NOMO-1 (cell line): ENCODE measurements at regions not wholly inside any gene's neighbourhood (a gene's known extent, or its start where the extent isn't known, plus 50 kb on each side); places are given as distances from the start of the nearest gene placed in this dataset.

Source experiments
- DNase-seq, 2 experiments: peaks; one replicate each; lab custom pipeline; 2025; ENCODE audit not compliant: unreplicated experiment in 2 of 2; lab: John Stamatoyannopoulos, UW

DNA sequence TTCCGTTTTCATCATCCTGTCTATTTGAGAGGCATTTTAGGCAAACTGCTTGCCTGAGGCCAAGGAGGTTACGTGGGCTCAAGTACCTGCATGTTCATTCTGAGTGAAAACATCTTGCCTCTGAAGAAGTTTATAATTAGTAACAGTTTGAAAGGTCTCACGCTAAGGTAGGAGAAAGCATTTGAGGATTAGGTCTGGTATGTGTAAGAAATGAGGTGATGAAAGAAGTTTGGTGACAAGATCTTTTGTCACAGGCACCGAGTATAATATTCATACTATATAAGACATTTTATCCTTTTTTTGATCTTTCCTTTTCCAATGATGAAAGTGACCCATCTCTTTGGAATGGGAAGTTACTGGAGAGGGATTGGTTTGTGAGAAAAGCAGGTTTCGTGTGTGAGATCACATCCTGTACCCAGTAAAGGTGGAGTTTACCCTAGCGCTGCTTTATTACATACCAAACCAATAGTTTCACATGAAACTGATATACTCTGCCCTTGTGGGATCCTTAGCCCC, 98.7 kb upstream of the PDC start:
- no peak for DNase-seq

DNA sequence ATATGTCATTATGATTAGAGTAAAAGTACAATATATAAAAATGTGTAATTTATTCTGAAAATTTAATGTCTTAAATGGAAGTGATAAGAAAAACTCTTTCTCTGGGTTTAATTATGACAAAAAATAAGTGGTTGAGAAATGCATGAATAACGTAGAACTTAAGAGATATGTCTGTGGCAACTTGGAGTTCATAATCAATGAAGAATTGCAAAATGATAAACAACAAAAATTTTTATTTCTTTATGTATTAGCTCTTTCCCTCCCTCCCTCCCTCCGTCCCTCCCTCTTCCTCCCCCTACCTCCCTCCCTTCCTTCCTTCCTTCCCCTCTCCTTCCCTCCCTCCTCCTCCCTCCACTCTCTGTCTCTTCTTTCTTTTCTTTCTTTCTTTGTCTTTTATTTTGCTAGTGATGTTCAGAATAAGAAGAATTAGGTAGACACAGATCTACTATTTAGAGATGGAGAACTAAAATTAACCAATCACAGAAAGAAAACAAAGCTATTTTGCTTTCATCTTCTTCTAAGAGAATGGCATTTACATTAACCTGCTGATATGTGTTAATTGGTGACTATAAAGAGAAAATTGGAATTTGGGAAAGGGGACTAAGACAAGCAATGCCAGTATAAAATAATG, 96.3 kb upstream of the PDC start:
- DNase-seq = no peak

DNA sequence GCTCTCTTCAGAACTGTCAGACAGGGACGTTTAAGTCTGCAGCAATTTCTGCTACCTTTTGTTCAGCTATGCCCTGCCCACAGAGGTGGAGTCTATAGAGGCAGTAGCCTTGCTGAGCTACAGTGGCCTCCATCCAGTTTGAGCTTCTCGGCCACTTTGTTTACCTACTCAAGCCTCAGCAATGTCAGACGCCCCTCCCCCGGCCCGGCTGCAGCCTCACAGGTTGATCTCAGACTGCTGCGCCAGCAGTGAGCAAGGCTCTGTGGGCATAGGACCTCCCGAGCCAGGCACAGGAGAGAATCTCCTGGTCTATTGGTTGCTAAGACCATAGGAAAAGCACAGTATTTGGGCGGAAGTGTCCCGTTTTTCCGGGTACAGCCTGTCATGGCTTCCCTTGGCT, 89.9 kb upstream of the PDC start:
- no peak for DNase-seq

DNA sequence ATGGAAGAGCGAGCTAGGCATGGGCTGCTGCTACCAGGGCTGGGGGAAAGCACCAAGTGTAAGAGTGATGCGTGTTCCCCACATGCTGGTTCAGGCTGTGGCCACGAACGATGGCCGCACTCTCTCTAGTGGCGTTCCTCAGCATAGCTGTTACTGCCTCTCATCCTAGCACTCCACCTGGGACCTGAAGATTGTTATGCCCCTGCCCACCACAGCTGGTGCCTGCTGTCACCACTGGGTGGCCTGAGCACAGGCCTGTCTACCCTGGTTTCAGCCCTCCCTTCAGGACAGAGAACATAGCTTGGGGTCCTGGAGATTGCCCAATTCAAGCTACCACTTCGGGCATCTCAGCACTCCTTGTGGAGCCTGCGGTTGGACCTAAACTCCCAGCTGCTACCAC, 80.1 kb upstream of the PDC start:
- no peak for DNase-seq

DNA sequence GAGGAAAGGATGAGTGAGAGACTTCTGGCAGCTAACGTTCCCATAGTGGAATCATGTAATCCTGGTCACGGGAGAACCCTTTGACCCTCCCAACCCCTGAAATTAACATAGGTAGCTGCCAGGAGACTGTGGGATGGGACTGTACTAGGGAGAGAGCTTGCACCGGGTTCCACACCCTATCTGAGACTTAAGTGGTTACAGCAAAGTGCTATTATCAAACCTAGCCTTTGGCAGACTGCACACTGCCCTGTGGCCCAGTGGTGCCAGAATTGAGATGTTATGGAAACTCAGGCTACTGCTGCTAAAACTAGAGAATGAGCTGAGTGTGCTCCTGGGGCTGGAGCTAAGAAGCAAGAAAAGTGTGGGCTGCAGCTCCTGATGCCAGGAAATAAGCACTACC, 79.6 kb upstream of the PDC start:
- DNase-seq = no peak

DNA sequence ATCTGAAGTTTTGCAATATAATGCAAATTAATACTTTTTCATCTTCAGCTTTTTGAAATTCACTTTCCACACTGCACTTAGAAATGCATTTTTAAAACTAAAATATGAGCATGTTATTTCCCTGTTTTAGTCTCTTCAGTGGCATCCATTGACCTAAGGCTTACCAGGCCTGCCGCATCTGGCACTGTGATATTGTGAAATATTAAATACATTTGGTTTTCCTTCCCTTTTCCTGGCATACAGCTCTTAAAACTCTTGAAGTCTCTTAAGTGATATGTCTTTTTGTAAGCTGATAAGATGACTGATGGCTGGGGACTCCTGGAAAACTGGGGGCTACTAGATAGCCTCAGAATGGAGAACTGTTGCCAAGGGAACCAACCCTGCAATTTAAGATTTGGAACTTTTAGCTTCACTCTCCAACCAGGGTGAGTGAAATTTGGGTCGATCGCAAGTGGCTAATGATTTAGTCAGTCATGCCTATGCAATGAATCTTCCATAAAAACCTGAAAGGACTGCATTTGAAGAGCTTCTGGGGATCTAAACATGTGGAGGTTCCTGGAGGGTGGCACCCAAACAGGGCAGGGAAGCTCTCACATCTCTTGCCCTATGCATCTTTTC, 75.5 kb upstream of the PDC start:
- DNase-seq = peak; percentile 52 to 77

DNA sequence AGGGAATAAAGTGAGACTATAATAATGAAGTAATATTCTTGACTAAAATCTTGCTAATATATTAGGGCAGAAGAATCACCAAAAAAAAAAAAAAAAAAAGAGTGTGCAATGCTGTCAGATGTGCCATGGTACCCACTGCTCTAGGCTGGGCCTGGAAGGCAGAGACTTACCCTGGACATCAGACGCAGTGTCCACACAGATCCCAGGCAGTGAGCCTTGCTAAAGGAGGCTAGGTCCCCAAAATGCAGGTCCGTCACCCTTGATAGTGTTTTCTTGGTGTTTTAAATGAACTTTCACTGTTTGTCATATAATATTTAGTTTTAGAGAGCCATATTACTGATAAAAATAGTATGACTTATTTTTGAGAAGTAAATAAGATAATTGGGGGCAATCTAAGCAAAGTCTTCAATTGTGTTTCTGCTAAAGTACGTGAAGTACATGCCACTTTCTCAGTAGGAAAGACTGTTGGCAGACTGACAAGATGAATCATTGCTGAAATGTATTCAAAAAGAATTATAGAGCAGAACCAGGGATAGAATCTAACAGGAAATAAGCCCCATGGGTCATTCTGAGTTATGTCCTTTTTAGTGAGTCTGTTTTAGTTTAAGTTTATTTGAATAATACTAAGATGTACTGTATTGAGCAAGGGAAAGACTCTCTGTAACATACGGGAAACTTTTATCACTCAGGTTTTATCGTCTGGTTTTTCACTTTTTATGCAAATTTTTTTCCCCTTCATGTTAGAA, 74.6 kb upstream of the PDC start:
- peak in 1 of 2 experiments; percentile 24 for DNase-seq

DNA sequence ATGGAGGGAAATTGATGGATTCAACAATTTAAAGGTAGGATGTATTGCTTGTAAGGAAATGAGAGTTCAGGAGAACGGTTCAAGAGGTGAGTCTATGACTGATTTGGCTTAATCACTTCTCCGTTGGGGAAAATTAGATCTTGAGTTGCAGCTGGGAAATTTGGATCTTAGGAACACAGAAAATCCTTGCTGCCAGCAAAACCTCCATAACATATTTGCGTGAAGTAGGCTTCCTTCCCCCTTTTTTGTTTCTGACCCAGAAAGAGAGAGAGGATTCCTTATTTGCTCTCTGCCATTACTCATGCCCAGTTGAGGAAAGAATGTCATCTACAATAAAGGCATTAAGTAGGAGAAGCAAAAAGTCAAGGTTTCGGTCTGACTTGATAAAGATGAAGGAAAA, 73.5 kb upstream of the PDC start:
- no peak for DNase-seq

DNA sequence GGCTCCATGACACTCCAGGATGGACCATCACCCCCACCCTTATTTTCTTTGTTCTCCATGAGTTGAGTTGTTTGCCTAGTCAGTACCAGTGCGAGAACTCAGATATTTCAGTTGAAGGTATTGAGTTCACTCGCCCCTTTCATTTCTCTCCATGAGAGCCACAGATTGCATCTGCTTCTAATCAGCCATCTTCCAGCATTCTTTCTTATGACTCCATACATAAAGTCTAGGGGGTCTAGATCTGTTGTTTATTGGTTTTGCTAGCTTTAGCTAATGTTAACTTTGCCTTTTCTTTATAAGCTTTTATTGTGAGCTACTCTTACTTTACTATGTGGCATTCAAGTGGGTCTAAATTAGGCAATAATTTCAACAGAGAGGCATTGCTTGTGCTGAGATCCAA, 71.6 kb upstream of the PDC start:
- no peak for DNase-seq

DNA sequence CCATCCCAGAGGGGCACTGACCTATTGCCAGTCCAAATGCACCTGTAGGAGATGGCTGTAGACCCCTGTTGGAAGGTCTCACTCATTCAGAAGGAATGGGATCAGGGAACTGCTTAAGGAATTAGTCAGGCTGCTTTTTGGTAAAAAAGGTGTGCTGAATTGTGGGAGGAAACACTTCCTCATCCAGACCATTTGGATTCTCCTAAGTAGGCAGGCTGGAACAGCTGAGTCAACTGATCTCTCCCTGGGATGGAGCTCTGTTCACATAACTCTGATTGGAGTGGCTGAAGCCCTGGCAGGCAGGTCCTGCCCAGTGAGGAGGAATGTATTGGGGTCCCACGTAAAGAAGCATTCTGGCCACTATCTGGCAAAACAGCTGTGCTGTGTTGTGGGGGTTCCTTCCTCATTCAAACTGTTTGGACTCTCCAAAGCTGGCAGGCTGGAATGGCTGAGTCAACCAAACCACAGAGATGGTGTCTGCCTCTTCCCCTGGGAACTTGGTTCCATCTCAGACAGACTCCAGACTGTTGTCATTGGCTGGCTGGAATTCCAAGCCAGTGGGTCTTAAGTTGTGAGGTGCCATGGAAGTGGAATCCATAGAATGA, 70.7 kb upstream of the PDC start:
- DNase-seq = no peak

DNA sequence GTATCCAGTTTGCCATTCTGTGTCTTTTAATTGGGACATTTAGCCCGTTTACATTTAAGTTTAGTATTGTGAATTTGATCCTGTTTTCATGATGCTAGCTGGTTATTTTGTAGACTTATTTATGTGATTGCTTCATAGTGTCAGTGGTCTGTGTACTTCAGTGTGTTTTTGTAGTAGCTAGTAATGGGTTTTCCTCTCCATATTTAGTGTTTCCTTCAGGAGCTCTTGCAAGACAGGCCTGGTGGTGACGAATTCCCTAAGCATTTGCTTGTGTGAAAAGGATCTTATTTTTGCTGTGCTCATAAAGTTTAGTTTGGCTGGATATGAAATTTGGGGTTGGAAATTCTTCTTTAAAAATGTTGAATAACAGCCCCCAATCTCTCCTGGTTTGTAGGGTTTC, 69.2 kb upstream of the PDC start:
- no peak for DNase-seq

DNA sequence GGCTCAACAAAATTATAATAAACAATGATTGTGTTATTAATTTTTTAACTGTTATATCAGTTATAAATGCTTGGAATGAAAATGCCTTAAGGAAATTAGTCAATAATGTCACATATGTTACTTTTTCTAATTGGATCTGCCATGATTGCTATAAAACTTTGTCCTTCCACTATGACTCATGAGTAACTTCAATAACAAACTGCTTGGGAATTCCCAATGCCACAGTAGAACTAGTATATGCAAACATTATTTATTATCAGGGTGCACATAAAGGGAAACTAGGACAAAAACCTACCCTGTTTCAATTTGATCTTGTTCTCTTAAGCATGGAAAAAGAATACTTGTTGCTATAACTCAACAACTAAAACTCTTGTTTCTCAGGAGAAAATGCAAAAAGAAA, 59.1 kb upstream of the PDC start:
- DNase-seq = no peak

DNA sequence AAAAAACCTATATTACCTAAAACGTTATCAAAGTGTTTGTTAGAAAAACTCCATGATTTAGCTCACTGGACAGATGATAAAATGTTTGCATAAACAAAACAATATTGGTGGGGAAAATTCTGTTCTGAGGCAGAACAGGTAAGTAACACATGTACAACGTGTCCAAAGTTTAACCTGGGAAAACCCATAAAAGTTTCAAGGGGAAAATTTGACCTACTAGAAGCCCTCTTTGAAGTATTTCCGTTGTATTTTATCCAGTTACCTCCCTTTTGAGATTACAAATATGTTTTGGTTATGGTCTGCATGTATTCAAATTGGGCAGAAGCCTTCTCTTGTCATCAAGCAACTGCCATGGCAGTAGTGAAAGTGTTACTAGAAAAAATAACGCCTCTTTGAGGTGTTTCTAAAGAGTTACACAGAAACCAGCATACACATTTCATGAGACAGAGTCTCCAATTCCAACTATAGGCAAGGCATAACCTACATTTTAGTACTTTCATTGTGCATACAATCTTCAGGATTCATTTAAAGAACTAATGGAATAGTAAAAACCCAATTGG, 58.0 kb upstream of the PDC start:
- DNase-seq = no peak

DNA sequence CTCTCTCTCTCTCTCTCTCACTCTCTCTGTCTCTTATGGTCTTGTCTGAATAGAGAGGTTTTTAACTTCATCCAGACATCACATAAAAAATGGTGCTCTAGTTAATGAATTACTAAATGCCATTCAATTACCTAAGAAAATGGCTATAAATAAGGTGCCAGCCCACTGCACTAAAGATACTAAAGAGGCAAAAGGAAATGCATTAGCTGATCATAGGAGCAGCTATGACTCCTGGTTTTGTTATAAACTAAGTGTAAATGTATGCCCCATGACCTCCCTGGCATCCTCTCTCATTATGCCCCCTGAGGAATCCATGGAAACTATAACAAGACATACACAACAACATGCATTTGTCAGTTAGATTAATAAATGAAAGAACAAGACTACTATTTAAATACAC, 57.5 kb upstream of the PDC start:
- DNase-seq = no peak

DNA sequence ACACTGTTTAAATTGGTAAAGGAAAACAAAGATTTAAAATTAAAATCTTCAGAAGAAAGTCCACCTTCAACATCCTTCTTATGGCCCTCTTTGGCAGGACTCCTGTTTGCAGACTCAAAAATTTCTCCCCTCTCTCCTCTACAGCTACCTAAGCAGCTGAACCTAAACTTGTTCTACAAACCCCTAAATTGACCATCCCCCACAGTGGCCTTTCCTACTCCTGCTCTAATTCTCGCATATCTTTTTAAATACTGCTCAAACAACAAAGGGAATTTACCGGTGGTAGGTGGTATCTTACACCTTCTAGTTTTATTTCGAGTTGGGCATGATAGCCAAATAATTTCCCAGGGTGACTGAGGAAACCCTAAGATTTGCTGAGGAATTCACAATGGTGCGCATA, 53.5 kb upstream of the PDC start:
- no peak for DNase-seq

DNA sequence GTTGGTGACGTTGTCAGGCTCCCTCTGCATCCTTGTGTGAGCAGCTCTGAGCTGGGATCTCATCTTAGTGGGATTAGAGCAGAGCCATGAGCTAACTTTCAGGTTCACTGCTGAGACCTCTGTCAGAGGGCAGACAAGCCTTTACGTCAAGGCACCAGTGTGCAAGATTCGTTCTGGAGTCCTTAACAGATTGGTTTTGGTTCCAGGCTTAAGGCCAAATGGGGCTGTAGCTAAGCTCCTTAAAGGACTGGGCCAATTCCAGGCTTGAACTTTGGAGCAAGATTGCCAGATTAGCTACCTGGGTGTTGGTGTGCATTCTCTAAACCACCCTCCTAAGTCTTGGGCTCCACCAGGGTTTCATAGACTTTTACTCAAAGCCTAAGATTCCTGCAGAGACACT, 52.6 kb upstream of the PDC start:
- DNase-seq = no peak

DNA sequence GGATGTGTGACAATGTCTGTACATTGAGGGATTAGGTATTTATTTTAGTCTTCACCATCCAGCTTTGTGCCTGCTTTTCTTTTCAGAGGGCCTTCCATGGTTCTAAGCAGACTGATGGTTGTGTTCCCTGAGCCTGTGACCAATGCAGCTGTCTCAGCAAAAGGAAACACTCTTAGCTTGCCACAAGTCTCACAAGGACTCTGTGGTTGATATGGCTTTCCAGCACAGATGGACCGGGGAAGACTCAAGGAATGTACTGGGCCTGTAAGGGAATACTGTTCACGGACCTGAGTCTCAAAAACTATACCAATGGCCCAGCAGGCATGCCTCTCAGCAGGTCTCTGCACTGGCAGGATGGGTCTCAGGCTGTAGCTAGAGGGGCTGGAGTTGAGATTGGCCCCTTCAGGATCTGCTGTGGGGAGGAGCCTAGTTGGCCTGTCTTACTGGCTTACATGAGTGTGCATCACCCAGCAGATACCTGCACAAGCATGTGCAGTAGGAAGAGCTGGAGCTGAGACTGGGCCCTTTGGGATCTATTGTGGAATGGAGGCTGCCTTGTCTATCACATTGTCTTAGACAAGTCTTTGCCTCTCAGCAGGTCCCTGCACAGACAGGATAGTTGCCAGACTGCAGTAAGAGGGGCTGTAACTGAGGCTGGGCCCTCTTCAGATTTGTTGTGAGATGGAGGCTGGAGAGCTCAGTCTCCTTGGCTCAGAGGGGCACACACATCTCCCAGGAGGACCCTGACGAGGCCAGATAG, 52.0 kb upstream of the PDC start:
- DNase-seq = no peak

DNA sequence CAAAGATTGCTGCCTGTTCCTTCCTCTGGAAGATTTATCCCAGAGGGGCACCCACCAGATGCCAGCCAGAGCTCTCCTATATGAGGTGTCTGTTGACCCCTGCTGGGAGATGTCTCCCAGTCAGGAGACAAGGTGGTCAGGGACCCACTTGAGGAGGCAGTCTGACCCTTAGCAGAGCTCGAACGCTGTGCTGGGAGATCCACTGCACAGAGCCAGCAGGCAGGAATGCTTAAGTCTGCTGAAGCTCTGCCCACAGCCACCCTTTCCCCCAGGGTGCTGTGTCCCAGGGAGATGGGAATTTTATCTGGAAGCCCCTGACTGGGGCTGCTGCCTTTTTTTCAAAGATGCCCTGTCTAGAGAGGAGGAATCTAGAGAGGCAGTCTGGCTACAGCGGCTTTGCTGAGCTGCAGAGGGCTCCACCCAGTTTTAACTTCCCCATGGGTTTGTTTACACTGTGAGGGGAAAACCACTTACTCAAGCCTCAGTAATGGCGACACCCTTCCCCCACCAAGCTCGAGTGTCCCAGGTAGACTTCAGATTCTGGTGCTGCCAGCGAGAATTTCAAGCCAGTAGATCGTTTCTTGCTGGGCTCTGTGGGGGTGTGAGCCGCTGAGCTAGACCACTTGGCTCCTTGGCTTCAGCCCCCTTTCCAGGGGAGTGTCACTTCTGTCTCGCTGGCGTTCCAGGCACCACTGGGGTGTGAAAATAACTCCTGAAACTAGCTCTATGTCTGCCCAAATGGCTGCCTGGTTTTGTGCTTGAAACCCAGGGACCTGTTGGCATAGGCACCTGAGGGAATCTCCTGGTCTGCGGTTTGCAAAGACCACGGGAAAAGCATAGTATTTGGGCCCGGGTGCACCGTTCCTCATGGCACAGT, 51.1 kb upstream of the PDC start:
- peak; percentile 65 to 79 for DNase-seq
